Liver (tissue), 8 donors: ENCODE measurements at regions not wholly inside any gene's neighbourhood (a gene's known extent, or its start where the extent isn't known, plus 50 kb on each side); places are given as distances from the start of the nearest gene placed in this dataset.

Experiments
- DNase-seq: peaks from one replicate; pipeline ENCODE4 v3.0.0-alpha.2; 2017; ENCODE audit warnings: low spot score
- H3K27ac ChIP-seq, 2 donors: one replicate each; pipeline ENCODE4 v1.7.0; 2013; ENCODE audit warnings: inconsistent platforms in 2 of 2, low read length in 2 of 2, control low read depth in 1 of 2, low read depth in 1 of 2, mild to moderate bottlenecking in 1 of 2
- H3K27me3 ChIP-seq, 4 donors: one replicate each; pipeline versions ENCODE4 v1.6.1 to v1.7.0; 2013; ENCODE audit warnings: low read length in 3 of 4, inconsistent platforms in 1 of 4, mild to moderate bottlenecking in 1 of 4, moderate library complexity in 1 of 4; ENCODE audit not compliant: control insufficient read depth in 4 of 4, insufficient read depth in 4 of 4
- H3K36me3 ChIP-seq, 4 donors: one replicate each; pipeline versions ENCODE4 v1.6.1 to v1.7.0; 2013; ENCODE audit warnings: low read length in 3 of 4, mild to moderate bottlenecking in 3 of 4, low read depth in 1 of 4, moderate library complexity in 1 of 4; ENCODE audit not compliant: control insufficient read depth in 4 of 4, insufficient read depth in 3 of 4
- H3K4me1 ChIP-seq, 4 donors: one replicate each; pipeline versions ENCODE4 v1.6.1 to v1.7.0; 2013; ENCODE audit warnings: low read length in 3 of 4, mild to moderate bottlenecking in 3 of 4, moderate library complexity in 1 of 4; ENCODE audit not compliant: control insufficient read depth in 4 of 4, insufficient read depth in 4 of 4
- H3K4me3 ChIP-seq, 3 donors: one replicate each; pipeline versions ENCODE4 v1.6.1 to v1.7.0; 2013; ENCODE audit warnings: low read length in 3 of 3, control low read depth in 1 of 3, low read depth in 1 of 3, mild to moderate bottlenecking in 1 of 3
- H3K9ac ChIP-seq, 2 donors: one replicate each; pipeline ENCODE4 v1.7.0; 2013; ENCODE audit warnings: low read length in 2 of 2, mild to moderate bottlenecking in 2 of 2, moderate library complexity in 2 of 2, control low read depth in 1 of 2, low read depth in 1 of 2
- H3K9me3 ChIP-seq, 4 donors: one replicate each; pipeline versions ENCODE4 v1.6.1 to v1.7.0; 2013; ENCODE audit warnings: low read length in 3 of 4; ENCODE audit not compliant: control insufficient read depth in 4 of 4
- EGR1 ChIP-seq, 2 donors: IDR thresholded peaks; 2 replicates each; pipeline ENCODE4 v1.6.1; 2016 to 2018; ENCODE audit warnings: antibody characterized with exemption in 2 of 2, low read depth in 2 of 2
- FOXA1 ChIP-seq: IDR thresholded peaks from 2 replicates; pipeline ENCODE4 v1.6.1; 2016; ENCODE audit warnings: antibody characterized with exemption
- FOXA2 ChIP-seq: IDR thresholded peaks from 2 replicates; pipeline ENCODE4 v1.6.1; 2016; ENCODE audit warnings: antibody characterized with exemption
- GABPA ChIP-seq, 2 donors: IDR thresholded peaks in 1 of 2; conservative IDR thresholded peaks in 1 of 2; 2 replicates each; pipeline ENCODE4 v1.6.1; 2016; ENCODE audit warnings: antibody characterized with exemption in 2 of 2, mild to moderate bottlenecking in 1 of 2, moderate library complexity in 1 of 2
- HNF4A ChIP-seq, 2 donors: conservative IDR thresholded peaks; 2 replicates each; pipeline ENCODE4 v1.6.1; 2016; ENCODE audit warnings: antibody characterized with exemption in 2 of 2, mild to moderate bottlenecking in 2 of 2
- HNF4G ChIP-seq: IDR thresholded peaks from 2 replicates; pipeline ENCODE4 v1.6.1; 2016; ENCODE audit warnings: antibody characterized with exemption
- JUND ChIP-seq, 2 donors: IDR thresholded peaks; 2 replicates each; pipeline ENCODE4 v1.6.1; 2016; ENCODE audit warnings: antibody characterized with exemption in 2 of 2
- NR2F2 ChIP-seq: IDR thresholded peaks from 2 replicates; pipeline ENCODE4 v1.6.1; 2016; ENCODE audit warnings: antibody characterized with exemption
- RAD21 ChIP-seq, 2 donors: IDR thresholded peaks; 2 replicates each; pipeline ENCODE4 v1.6.1; 2016; ENCODE audit warnings: antibody characterized with exemption in 2 of 2, mild to moderate bottlenecking in 2 of 2
- RXRA ChIP-seq, 2 donors: IDR thresholded peaks; 2 replicates each; pipeline ENCODE4 v1.6.1; 2017 to 2018; ENCODE audit warnings: antibody characterized with exemption in 2 of 2, mild to moderate bottlenecking in 1 of 2
- SP1 ChIP-seq: IDR thresholded peaks from 2 replicates; pipeline ENCODE4 v1.6.1; 2018; ENCODE audit warnings: antibody characterized with exemption, mild to moderate bottlenecking
- TAF1 ChIP-seq: conservative IDR thresholded peaks from 2 replicates; pipeline ENCODE4 v1.6.1; 2016; ENCODE audit warnings: antibody characterized with exemption, mild to moderate bottlenecking
- YY1 ChIP-seq: IDR thresholded peaks from 2 replicates; pipeline ENCODE4 v1.6.1; 2016; ENCODE audit warnings: antibody characterized with exemption, mild to moderate bottlenecking
- WGBS: extraction: QIAGEN DNeasy Blood & Tissue Kit; methylation state at CpG from one replicate; pipeline ENCODE4 v1.1.7; 2013; 5-methylcytosine and 5-hydroxymethylcytosine counted together
- TF ChIP-seq, protein P1 (sequence below): fragments of 150-350 bp; IDR thresholded peaks from 2 replicates; pipeline ENCODE4 v1.5.1; 2017; ENCODE audit warnings: improper control_type of control experiment, low read depth, low read length; ENCODE audit not compliant: missing input control
- TF ChIP-seq, protein P2 (sequence below): IDR thresholded peaks from 2 replicates; pipeline ENCODE4 v1.6.1; 2016; ENCODE audit warnings: antibody characterized with exemption, mild to moderate bottlenecking
- TF ChIP-seq, protein P3 (sequence below): IDR thresholded peaks from 2 replicates; pipeline ENCODE4 v1.6.1; 2016; ENCODE audit warnings: antibody characterized with exemption
- TF ChIP-seq, protein P4 (sequence below): IDR thresholded peaks from 2 replicates; pipeline ENCODE4 v1.6.1; 2016; ENCODE audit warnings: antibody characterized with exemption
- TF ChIP-seq, protein P5 (sequence below): IDR thresholded peaks from 2 replicates; pipeline ENCODE4 v1.6.1; 2016; ENCODE audit warnings: antibody characterized with exemption
- donor health status: healthy.
- donor health status: healthy.
- donor health status: healthy.
- donor health status: healthy.
- donor health status: healthy.

DNA sequence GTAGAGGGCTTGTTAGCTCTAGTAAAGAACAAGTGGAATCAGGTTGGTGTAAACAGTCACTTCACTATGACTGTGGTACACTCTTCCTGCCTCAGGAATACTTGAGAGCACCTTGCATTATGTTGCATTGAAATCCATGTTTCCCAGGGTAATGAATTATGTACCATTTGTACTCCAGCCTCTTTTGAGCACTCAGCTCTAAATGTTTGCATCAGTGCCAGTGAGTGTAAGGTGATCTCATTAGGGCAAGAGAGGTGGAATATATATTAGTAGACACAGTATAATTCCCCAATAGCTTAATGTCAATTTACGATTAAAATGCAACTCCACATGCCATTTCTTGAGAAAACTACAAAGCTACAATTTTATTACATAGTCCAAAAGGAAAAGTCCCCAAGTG is 319.6 kb upstream of the POU3F2 start:
- Histone ChIP-seq H3K27ac (no peak overlapping the region), H3K4me3 (no peak overlapping the region), H3K36me3 (no peaks in the 10 kb centered on the region), H3K9ac (no peak overlapping the region), H3K27me3 (peaks cover 0 to 3% (median 0%) of the 10 kb centered on the region in 4 donors), H3K9me3 (no peaks in the 10 kb centered on the region), H3K4me1 (no peaks in the 10 kb centered on the region)
- DNase-seq: no peak
- TF ChIP-seq FOXA2 (no peak), RXRA (IDR thresholded peaks at IDR 0.05) (no peak), JUND (IDR thresholded peaks at IDR 0.05) (no peak), GABPA (IDR thresholded peaks at IDR 0.05 in 1 of 2, conservative IDR thresholded peaks at IDR 0.05 in 1 of 2) (no peak), NR2F2 (no peak), FOXA1 (no peak), HNF4G (no peak), HNF4A (conservative IDR thresholded peaks at IDR 0.05) (no peak), TAF1 (no peak), SP1 (no peak), YY1 (no peak), EGR1 (IDR thresholded peaks at IDR 0.05; ENCODE audit: low read depth in 2 of 2) (no peak), RAD21 (IDR thresholded peaks at IDR 0.05) (no peak)
- TF ChIP-seq, protein P1, sequence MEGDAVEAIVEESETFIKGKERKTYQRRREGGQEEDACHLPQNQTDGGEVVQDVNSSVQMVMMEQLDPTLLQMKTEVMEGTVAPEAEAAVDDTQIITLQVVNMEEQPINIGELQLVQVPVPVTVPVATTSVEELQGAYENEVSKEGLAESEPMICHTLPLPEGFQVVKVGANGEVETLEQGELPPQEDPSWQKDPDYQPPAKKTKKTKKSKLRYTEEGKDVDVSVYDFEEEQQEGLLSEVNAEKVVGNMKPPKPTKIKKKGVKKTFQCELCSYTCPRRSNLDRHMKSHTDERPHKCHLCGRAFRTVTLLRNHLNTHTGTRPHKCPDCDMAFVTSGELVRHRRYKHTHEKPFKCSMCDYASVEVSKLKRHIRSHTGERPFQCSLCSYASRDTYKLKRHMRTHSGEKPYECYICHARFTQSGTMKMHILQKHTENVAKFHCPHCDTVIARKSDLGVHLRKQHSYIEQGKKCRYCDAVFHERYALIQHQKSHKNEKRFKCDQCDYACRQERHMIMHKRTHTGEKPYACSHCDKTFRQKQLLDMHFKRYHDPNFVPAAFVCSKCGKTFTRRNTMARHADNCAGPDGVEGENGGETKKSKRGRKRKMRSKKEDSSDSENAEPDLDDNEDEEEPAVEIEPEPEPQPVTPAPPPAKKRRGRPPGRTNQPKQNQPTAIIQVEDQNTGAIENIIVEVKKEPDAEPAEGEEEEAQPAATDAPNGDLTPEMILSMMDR: no peak
- TF ChIP-seq, protein P2, sequence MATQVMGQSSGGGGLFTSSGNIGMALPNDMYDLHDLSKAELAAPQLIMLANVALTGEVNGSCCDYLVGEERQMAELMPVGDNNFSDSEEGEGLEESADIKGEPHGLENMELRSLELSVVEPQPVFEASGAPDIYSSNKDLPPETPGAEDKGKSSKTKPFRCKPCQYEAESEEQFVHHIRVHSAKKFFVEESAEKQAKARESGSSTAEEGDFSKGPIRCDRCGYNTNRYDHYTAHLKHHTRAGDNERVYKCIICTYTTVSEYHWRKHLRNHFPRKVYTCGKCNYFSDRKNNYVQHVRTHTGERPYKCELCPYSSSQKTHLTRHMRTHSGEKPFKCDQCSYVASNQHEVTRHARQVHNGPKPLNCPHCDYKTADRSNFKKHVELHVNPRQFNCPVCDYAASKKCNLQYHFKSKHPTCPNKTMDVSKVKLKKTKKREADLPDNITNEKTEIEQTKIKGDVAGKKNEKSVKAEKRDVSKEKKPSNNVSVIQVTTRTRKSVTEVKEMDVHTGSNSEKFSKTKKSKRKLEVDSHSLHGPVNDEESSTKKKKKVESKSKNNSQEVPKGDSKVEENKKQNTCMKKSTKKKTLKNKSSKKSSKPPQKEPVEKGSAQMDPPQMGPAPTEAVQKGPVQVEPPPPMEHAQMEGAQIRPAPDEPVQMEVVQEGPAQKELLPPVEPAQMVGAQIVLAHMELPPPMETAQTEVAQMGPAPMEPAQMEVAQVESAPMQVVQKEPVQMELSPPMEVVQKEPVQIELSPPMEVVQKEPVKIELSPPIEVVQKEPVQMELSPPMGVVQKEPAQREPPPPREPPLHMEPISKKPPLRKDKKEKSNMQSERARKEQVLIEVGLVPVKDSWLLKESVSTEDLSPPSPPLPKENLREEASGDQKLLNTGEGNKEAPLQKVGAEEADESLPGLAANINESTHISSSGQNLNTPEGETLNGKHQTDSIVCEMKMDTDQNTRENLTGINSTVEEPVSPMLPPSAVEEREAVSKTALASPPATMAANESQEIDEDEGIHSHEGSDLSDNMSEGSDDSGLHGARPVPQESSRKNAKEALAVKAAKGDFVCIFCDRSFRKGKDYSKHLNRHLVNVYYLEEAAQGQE: no peak
- TF ChIP-seq, protein P3, sequence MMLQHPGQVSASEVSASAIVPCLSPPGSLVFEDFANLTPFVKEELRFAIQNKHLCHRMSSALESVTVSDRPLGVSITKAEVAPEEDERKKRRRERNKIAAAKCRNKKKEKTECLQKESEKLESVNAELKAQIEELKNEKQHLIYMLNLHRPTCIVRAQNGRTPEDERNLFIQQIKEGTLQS: no peak
- TF ChIP-seq, protein P4, sequence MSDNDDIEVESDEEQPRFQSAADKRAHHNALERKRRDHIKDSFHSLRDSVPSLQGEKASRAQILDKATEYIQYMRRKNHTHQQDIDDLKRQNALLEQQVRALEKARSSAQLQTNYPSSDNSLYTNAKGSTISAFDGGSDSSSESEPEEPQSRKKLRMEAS: no peak
- TF ChIP-seq, protein P5, sequence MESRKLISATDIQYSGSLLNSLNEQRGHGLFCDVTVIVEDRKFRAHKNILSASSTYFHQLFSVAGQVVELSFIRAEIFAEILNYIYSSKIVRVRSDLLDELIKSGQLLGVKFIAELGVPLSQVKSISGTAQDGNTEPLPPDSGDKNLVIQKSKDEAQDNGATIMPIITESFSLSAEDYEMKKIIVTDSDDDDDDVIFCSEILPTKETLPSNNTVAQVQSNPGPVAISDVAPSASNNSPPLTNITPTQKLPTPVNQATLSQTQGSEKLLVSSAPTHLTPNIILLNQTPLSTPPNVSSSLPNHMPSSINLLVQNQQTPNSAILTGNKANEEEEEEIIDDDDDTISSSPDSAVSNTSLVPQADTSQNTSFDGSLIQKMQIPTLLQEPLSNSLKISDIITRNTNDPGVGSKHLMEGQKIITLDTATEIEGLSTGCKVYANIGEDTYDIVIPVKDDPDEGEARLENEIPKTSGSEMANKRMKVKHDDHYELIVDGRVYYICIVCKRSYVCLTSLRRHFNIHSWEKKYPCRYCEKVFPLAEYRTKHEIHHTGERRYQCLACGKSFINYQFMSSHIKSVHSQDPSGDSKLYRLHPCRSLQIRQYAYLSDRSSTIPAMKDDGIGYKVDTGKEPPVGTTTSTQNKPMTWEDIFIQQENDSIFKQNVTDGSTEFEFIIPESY: no peak
- 84% methylated on average over 1 of the region's 1 CpG for WGBS
